B cell (primary cell): ENCODE measurements at regions not wholly inside any gene's neighbourhood (a gene's known extent, or its start where the extent isn't known, plus 50 kb on each side); places are given as distances from the start of the nearest gene placed in this dataset.
"Not testable (repeated sequence)": the region's sequence is repeated elsewhere in the genome, so short reads cannot be mapped to it uniquely, and the experiment has no call there.

Experiments
- CTCF ChIP-seq: fragments of 200-600 bp; IDR thresholded peaks from one replicate; pipeline ENCODE4 v1.8.0; 2022; ENCODE audit warnings: antibody characterized with exemption, mild to moderate bottlenecking
- EZH2 ChIP-seq: IDR thresholded peaks from 2 replicates; pipeline ENCODE4 v1.6.1; 2012; ENCODE audit warnings: borderline replicate concordance, low read depth, mild to moderate bottlenecking, moderate library complexity, low read length; ENCODE audit not compliant: insufficient read depth, poor library complexity, severe bottlenecking

GRCh38 chr6:102808944-102809505 is 1415.5 kb downstream of the GRIK2 start:
- TF ChIP-seq CTCF, EZH2: not testable (repeated sequence)
